ENCODE measurements at regions not wholly inside any gene's neighbourhood (a gene's known extent, or its start where the extent isn't known, plus 50 kb on each side); places are given as distances from the start of the nearest gene placed in this dataset.

DNA sequence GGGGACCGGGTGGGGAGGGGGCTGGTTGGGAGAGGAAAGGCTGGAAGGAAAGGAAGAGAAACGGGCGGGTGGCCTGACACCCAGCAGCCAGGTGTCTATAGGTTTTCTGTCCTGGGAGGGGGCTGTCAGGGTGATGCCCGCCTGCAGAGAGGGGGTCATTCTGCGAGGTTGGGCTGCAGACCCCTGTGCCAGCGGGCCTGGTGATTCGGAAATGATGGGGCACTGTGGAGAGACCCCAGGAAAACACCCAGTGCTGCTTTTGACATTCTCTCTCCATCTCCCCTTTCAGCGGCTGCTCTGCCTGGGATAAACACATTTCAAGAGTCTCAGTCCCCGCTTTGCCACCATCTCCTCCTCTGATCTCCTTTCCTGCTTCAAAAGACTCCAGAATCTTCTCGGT, 168.5 kb upstream of the RTL1 start:
- no peak for TF ChIP-seq POLR2A (IDR thresholded peaks at IDR 0.05; ENCODE audit: low read depth, low read length)
- TF ChIP-seq TAF1 (IDR thresholded peaks at IDR 0.05; ENCODE audit: borderline replicate concordance, low read depth, low read length) = no peak
- no peak for TF ChIP-seq POLR2AphosphoS5 (IDR thresholded peaks at IDR 0.05; ENCODE audit: low read depth, low read length)

Data from GM12892 (cell line).